Hematopoietic multipotent progenitor cell treated with erythropoietin and hydrocortisone succinate and interleukin-3 and kit ligand, for 15 days (in vitro differentiated cells): ENCODE measurements at regions not wholly inside any gene's neighbourhood (a gene's known extent, or its start where the extent isn't known, plus 50 kb on each side); places are given as distances from the start of the nearest gene placed in this dataset.

Source experiments
- DNase-seq: peaks from one replicate; pipeline ENCODE4 v3.0.0-alpha.2; 2015; ENCODE audit warnings: low spot score

DNA sequence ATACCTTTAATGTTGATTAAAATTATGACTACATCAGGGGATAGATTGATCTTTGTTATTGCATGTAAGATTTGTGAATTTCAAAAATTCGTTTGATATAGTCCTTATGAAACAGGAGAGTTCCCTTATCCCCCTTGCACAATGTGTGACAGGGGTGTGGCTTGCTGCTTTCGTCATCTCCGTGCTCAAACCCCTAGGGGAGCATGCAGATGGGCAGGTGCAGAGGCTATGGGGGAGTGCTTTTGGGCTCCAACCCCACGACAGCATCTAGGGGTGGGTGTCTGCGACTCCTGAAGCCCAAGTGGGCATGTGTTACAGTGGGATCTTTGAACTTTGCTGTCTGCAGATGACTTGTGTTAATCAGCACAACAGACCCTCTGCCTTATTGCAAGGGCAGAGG, 360.1 kb upstream of the GOLIM4 start:
- DNase-seq: no peak

GRCh38 chr3:168453623-168454022, 357.9 kb upstream of the GOLIM4 start:
- DNase-seq: no peak

DNA sequence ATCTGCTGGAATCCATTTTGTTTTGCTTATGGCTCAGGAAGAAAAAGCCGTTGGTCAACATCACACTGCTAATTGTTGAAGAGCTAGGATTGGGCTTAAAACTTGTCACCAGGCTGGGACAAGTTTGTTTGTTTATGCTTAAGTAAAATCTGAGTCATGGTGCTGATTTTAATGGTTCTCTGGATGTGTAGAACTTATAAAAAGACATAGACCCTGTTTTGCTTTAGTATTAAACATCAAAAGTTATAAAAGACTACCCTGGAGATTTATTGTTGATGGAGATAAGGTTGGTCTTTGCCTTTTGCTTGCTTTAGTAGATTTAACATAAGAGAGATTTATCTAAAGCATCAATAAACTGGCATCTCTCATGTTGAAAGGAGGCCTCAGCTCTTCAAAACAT, 348.2 kb upstream of the GOLIM4 start:
- DNase-seq: no peak

GRCh38 chr3:168442502-168442901, 346.8 kb upstream of the GOLIM4 start:
- DNase-seq: no peak

DNA sequence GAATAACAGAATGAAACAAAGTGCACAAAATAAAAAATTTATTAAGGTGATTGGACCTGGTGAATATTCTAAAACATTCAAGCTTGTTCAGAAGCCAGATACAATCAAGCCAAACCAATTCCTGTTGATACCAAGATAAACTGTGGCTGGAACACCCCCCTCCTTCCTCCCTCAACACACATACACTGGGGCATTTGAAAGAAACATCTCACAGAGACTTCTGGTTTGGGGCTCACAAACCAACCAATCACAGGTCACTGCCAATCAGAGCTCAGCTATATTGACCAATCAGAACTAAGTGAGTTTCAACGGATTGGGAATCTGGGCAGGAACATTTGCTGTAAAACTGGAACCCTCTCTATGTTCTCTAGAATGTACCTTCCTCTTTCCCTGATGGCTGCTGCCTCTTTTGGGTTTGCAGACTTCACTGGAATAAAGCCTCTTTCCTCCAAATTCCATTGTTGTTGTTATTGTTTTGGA, 340.6 kb upstream of the GOLIM4 start:
- no peak for DNase-seq

DNA sequence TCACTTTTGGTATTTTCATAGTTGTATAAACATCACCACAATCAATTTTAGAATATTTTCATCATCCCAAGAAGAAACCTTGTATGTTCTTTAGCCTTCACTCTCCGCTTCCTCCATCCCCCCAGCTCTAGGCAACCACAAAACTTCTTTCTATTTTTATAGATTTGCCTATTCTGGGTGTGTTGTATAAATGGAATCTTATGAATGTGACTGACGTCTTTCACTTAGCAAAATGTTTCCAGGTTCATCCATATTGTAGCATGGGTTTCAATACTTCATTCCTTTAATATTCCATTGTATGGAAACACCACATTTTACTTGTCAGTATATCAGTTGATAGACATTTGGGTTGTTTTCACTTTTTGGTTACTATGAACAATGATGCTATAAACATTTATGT, 335.8 kb upstream of the GOLIM4 start:
- no peak for DNase-seq

DNA sequence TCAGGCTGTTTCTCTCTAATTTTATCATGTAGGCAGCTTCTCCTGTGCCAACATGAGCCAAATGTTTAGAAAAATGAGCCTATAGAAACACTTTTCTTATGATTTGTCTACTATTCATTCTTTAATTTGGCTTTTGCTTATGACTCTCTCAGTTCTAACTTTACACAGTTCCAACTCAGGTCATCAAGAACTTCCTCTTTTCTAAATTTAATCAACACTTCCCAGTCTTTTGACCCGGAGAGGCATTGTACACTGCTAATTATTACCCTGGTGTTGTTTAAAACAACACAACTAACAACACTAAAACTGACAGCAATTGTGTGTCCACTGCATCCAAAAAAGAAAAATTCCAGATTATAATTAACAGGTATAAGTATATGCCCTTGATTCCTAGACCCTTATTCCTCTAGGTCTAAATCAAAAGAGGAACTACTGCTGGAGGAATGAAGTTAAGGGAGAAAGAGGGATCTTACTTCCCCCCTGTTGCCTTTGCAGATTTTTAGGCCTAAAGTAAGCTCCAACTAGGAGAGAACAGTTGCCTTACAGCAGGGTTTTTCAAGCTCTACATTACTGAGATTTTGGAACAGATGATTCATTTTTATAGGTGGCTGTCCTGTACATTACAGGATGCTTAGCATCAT, 332.2 kb upstream of the GOLIM4 start:
- DNase-seq: no peak

GRCh38 chr3:168427156-168427555, 331.4 kb upstream of the GOLIM4 start:
- no peak for DNase-seq

DNA sequence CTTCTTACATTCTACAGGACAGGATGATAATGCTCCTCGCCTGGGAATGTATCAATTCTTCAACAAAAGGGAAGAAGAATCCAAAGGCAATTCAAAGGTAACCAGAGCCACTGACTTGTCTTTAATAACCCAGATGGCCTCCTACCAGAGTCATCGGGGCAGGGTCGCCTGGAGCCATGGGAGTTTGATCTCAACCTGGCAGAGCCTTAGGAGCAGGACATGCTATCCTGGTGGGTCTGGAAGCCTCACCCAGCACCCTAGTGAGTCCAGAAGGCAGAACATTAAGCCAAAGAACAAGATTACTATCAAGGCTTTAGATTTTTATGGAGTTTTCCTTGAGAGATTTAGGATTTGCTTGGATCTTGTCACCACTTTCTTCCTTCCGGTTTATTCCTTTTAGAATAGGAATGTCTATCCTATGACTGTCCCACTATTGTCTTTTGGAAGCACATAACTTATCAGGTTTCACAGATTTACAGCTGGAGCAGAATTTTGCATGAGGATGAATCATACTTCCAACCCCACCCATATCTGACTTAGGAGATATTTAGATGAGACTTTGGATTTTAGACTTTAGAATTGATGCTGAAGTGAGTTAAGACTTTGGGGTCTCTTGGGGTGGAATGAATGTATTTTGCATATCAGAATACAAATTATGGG, 330.3 kb upstream of the GOLIM4 start:
- DNase-seq: no peak

DNA sequence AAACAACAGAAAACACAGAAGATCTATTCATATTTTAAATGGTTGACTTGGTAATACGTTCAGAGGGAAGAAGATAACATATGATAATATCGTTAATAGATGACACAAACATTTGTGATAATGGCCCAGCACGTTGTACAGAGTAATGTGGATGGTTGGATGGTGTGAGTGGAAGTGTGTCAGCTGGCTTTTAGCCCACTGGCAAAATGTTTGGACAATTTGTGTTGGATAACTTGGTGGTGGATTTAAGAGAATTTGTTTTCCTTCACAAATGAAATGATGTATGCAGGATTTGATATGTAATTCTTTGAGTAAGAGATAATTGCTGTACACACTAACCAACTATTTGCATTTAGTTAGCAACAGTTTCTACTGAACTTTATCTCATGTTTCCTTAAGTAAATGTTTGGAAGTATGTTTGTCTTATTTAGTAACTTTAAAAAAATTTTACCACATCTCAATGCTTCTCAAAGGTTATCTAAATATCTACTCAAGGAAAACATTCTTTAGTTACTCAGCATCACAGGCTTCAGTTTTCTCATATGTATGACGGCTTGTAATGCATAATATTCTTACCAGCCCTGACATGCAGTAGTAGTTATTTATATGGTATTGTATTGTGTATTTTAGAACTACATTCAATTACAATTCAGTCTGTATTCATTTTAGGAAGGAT, 328.5 kb upstream of the GOLIM4 start:
- DNase-seq: no peak

DNA sequence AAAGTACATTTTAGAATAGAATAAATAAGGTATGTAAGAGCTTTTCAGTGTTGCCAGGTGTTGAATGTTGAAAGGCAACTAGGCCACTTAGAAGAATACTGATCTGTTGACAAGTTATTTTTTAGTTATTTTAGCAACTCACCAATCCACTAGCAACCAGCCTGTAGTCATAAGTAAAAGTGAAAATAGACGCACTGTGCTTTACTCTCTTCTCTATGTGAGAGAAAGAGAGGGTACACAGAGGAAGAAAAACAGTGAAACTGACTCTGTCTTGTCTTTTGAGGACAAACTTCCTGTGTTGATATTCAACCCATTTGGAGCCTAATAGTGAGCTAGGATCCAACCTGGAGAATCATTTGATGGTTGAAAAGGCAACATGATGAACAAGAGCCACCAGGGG, 327.1 kb upstream of the GOLIM4 start:
- DNase-seq: no peak

DNA sequence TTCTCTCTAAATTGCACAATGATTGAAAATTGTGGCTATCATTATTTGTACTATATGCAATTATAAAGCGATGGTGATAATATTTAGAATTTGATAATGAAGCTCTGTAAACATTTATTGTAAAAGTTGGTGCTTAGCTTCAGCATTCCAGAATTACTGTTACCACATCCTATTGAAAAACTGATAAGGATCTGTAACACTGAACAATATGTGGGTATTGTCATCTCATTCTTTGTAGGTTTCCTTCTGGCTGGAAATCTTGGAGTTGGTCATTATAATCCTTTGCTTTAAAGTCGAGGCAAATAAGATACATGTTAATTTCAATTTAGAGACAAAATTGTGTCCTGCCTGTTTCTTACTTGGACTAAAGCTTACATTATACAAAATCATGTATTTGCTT, 323.4 kb upstream of the GOLIM4 start:
- no peak for DNase-seq

- no peak for DNase-seq
These were observed 321.3 kb upstream of the GOLIM4 start for GRCh38 chr3:168417016-168417415.

- no peak for DNase-seq
These were observed 320.7 kb upstream of the GOLIM4 start for GRCh38 chr3:168416446-168416845.

GRCh38 chr3:168414149-168414548, 318.4 kb upstream of the GOLIM4 start:
- DNase-seq: no peak

GRCh38 chr3:168407381-168407780, 311.7 kb upstream of the GOLIM4 start:
- no peak for DNase-seq

GRCh38 chr3:168405288-168405687, 309.6 kb upstream of the GOLIM4 start:
- no peak for DNase-seq

- DNase-seq: no peak
These were observed 302.8 kb upstream of the GOLIM4 start for GRCh38 chr3:168398371-168399025.

- no peak for DNase-seq
These were observed 301.1 kb upstream of the GOLIM4 start for GRCh38 chr3:168396861-168397260.

GRCh38 chr3:168395551-168395950, 299.8 kb upstream of the GOLIM4 start:
- no peak for DNase-seq

DNA sequence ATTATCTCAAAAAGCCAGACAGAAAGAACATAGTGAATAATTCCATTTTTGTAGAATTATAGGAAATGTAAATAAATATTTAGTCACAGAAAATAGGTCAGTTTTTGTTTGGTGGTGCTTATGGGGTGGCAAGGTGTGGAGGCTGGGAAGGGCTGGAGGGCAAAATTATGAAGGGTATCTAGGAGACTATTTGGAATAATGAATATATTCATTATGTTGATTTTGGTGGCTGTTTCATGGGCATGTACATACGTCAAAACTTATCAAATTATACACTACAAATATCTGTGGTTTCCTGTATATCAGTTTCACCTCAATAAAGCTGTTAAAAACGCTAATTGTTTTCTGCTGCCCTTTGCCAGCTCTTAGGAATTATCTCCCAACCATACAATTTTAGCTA, 298.7 kb upstream of the GOLIM4 start:
- DNase-seq: no peak

DNA sequence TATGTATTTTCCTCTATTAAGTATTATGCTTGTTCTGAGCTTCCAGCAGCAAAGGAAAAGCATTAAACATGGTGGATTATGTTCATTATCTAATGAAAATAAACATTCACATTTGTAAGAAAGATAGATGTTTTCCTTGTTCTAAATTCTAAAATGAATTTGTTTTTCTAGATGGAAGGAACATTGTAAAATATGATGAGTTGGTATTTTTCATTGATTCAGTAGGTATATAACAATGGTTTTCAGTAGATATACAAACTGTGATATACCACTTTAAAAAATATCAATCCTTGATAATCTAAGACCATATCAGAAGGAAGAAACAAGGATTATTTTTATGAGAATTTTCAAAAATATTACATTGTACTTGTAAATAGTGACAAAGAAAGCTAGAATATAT, 290.6 kb upstream of the GOLIM4 start:
- no peak for DNase-seq

DNA sequence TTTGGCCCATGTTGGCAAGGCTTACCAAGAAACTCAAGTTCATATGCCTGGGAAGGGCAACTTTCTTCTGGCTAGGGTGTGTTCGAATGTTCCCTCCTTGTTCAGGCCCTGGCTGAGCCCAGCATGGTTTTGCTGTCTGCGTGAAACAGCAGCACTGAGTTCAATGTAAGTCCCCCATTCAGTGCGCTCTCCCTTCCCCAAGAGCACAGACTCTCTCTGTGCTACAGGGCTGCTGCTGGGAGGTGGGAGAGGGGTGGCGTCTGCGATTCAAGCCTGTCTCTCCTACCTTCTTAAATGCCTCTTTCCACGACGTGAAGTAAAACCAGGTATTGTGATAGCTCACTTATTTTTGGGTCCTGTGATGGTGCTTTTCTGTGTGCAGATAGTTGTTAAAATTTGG, 289.3 kb upstream of the GOLIM4 start:
- no peak for DNase-seq
